Lower leg skin (tissue), 3 donors: ENCODE measurements at regions not wholly inside any gene's neighbourhood (a gene's known extent, or its start where the extent isn't known, plus 50 kb on each side); places are given as distances from the start of the nearest gene placed in this dataset.

ENCODE experiments used
- CTCF ChIP-seq, 3 donors: fragments of 450-650 bp; IDR thresholded peaks; one replicate each; pipeline ENCODE4 v1.5.1; 2016; ENCODE audit warnings: antibody characterized with exemption in 3 of 3, mild to moderate bottlenecking in 3 of 3, moderate library complexity in 2 of 3
- POLR2A ChIP-seq, 2 donors: fragments of 450-650 bp; IDR thresholded peaks; one replicate each; pipeline ENCODE4 v1.6.1; 2016 to 2017; ENCODE audit warnings: antibody characterized with exemption in 2 of 2, mild to moderate bottlenecking in 1 of 2, moderate library complexity in 1 of 2

DNA sequence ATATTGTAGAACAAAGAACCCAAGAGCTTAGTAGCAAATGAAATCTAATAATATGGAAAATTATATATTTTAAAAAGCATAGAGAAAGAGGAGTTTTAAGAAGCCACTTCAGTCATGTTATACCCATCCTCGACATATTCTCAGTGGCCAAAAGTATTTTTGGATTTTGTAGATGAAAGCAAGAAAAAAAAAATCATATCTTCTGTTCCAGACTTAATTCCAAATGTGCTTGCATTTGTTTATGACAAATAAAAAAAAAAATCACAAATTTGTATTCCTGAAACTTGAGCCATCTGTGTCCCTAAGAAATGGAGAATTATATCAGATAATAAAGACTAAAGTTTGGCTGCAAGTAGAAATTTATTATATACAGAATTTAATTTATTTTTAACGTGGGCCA, 1482.4 kb upstream of the PABPC4L start:
- TF ChIP-seq CTCF (IDR thresholded peaks at IDR 0.05) (no peak), POLR2A (IDR thresholded peaks at IDR 0.05) (no peak)
